Ascending aorta (tissue), 2 donors: ENCODE measurements at regions not wholly inside any gene's neighbourhood (a gene's known extent, or its start where the extent isn't known, plus 50 kb on each side); places are given as distances from the start of the nearest gene placed in this dataset.

Source experiments
- DNase-seq, 2 donors: peaks; one replicate each; pipeline ENCODE4 v3.0.0-alpha.2; 2019; ENCODE audit warnings: low spot score in 2 of 2
- H3K27ac ChIP-seq, 2 donors: fragments of 200-600 bp; sonication (generic); one replicate each; pipeline ENCODE4 v1.5.1; 2016 to 2017; ENCODE audit warnings: mild to moderate bottlenecking in 1 of 2
- H3K27me3 ChIP-seq: fragments of 200-600 bp; sonication (generic); one replicate; pipeline ENCODE4 v1.5.1; 2017
- H3K36me3 ChIP-seq, 2 donors: fragments of 200-600 bp; sonication (generic); one replicate each; pipeline ENCODE4 v1.5.1; 2016
- H3K4me1 ChIP-seq, 2 donors: fragments of 200-600 bp; sonication (generic); one replicate each; pipeline ENCODE4 v1.5.1; 2016 to 2017; ENCODE audit warnings: mild to moderate bottlenecking in 1 of 2
- H3K4me3 ChIP-seq, 2 donors: fragments of 200-600 bp; sonication (generic); one replicate each; pipeline ENCODE4 v1.5.1; 2016 to 2017; ENCODE audit warnings: mild to moderate bottlenecking in 1 of 2
- H3K9me3 ChIP-seq, 2 donors: fragments of 200-600 bp; sonication (generic); one replicate each; pipeline ENCODE4 v1.5.1; 2016
- CTCF ChIP-seq, 3 experiments: fragments of 200-600 bp in 2 of 3; fragments of 450-650 bp in 1 of 3; sonication (generic) in 2 of 3; IDR thresholded peaks; one replicate each; pipeline ENCODE4 v1.5.1; 2016 to 2019; ENCODE audit warnings: antibody characterized with exemption in 3 of 3, mild to moderate bottlenecking in 1 of 3, moderate library complexity in 1 of 3
- intact Hi-C: fragments of 100-400 bp; cut with DNase I; formaldehyde crosslinking; loops from one replicate; pipeline ENCODE4 v1.15.1; 2023

- Histone ChIP-seq H3K36me3 (no peaks in the 10 kb centered on the region), H3K27ac (no peak overlapping the region), H3K4me1 (no peaks in the 10 kb centered on the region), H3K9me3 (no peaks in the 10 kb centered on the region), H3K4me3 (no peak overlapping the region), H3K27me3 (no peaks in the 10 kb centered on the region)
- intact Hi-C loops: no loop called here
- no peak for DNase-seq
- TF ChIP-seq CTCF (IDR thresholded peaks at IDR 0.05): no peak
Measured at GRCh38 chr9:20291201-20291600, 331.1 kb downstream of the MLLT3 start.

- no peak overlapping the region for H3K27ac ChIP-seq
- H3K4me1 ChIP-seq: no peaks in the 10 kb centered on the region
- no peak for TF ChIP-seq CTCF (IDR thresholded peaks at IDR 0.05)
- no peak for DNase-seq
- no peak overlapping the region for H3K4me3 ChIP-seq
- intact Hi-C loops: no loop called here
- H3K9me3 ChIP-seq: no peaks in the 10 kb centered on the region
- H3K36me3 ChIP-seq: no peaks in the 10 kb centered on the region
- no peaks in the 10 kb centered on the region for H3K27me3 ChIP-seq
Measured at GRCh38 chr9:20290257-20290656, 332.0 kb downstream of the MLLT3 start.

GRCh38 chr9:20289423-20290010, 332.8 kb downstream of the MLLT3 start:
- Histone ChIP-seq H3K27me3 (no peaks in the 10 kb centered on the region), H3K4me3 (no peak overlapping the region), H3K4me1 (no peaks in the 10 kb centered on the region), H3K27ac (no peak overlapping the region), H3K36me3 (no peaks in the 10 kb centered on the region), H3K9me3 (no peaks in the 10 kb centered on the region)
- TF ChIP-seq CTCF (IDR thresholded peaks at IDR 0.05): no peak
- DNase-seq: no peak
- intact Hi-C loops: no loop called here

DNA sequence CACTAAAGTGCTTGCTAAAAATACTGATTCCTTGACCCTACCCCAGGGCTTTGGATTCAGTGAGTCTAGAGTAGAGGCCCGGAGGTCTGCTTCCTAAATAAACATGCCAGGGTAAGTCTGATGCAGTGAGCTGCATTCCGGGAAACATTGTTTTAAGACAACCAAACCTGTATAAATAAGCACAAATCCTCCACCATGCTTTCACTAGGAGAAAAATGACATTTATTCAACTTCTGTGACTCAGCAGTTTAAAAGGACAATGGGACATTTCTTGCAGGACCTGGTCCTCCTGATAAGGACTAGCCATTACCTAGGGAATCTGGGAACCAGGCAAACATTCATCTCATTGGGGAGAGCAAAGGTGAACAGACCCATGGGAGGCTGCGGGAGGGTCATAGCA, 335.3 kb downstream of the MLLT3 start:
- no peaks in the 10 kb centered on the region for H3K36me3 ChIP-seq
- no peak for DNase-seq
- H3K27me3 ChIP-seq: no peaks in the 10 kb centered on the region
- H3K4me3 ChIP-seq: no peak overlapping the region
- H3K9me3 ChIP-seq: no peaks in the 10 kb centered on the region
- intact Hi-C loops: no loop called here
- no peak overlapping the region for H3K27ac ChIP-seq
- no peak for TF ChIP-seq CTCF (IDR thresholded peaks at IDR 0.05)
- H3K4me1 ChIP-seq: no peaks in the 10 kb centered on the region

GRCh38 chr9:20286154-20286700, 336.1 kb downstream of the MLLT3 start:
- Histone ChIP-seq H3K4me3 (no peak overlapping the region), H3K27me3 (no peaks in the 10 kb centered on the region), H3K9me3 (no peaks in the 10 kb centered on the region), H3K4me1 (no peaks in the 10 kb centered on the region), H3K36me3 (no peaks in the 10 kb centered on the region), H3K27ac (no peak overlapping the region)
- DNase-seq: no peak
- intact Hi-C loops: no loop called here
- no peak for TF ChIP-seq CTCF (IDR thresholded peaks at IDR 0.05)
